Testis (tissue), 2 donors: ENCODE measurements at regions not wholly inside any gene's neighbourhood (a gene's known extent, or its start where the extent isn't known, plus 50 kb on each side); places are given as distances from the start of the nearest gene placed in this dataset.

Experiments
- POLR2A ChIP-seq: fragments of 450-650 bp; IDR thresholded peaks from one replicate; pipeline ENCODE4 v1.6.1; 2017; ENCODE audit warnings: antibody characterized with exemption, mild to moderate bottlenecking, moderate library complexity
- TF ChIP-seq, protein P1 (sequence below), 3 experiments: fragments of 450-650 bp in 2 of 3; fragments of 200-600 bp in 1 of 3; sonication (generic) in 1 of 3; IDR thresholded peaks; one replicate each; pipeline ENCODE4 v1.5.1; 2016 to 2019; ENCODE audit warnings: antibody characterized with exemption in 3 of 3, mild to moderate bottlenecking in 2 of 3, moderate library complexity in 1 of 3

DNA sequence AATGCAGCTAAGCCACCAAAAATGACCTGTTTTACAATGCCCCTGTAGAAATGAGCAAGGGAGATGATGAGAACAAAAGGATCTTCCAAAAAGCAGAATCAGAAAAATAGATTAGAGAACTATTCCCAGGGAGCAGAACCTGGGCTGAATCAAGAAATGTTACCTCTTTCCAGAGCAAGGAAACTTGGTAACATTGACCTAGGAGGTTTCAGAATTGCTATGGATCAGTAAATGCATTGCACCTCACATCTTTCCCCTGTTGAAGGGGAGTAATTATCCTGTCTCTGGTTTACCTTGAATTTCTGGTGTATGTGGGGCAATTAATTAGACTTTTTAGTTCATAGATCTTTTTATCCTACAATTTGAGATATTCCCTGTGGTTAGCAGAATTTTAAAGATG lies 151.2 kb upstream of the RAI14 start:
- TF ChIP-seq, protein P1, sequence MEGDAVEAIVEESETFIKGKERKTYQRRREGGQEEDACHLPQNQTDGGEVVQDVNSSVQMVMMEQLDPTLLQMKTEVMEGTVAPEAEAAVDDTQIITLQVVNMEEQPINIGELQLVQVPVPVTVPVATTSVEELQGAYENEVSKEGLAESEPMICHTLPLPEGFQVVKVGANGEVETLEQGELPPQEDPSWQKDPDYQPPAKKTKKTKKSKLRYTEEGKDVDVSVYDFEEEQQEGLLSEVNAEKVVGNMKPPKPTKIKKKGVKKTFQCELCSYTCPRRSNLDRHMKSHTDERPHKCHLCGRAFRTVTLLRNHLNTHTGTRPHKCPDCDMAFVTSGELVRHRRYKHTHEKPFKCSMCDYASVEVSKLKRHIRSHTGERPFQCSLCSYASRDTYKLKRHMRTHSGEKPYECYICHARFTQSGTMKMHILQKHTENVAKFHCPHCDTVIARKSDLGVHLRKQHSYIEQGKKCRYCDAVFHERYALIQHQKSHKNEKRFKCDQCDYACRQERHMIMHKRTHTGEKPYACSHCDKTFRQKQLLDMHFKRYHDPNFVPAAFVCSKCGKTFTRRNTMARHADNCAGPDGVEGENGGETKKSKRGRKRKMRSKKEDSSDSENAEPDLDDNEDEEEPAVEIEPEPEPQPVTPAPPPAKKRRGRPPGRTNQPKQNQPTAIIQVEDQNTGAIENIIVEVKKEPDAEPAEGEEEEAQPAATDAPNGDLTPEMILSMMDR (IDR thresholded peaks at IDR 0.05) = no peak
- no peak for TF ChIP-seq POLR2A
